ENCODE measurements at regions not wholly inside any gene's neighbourhood (a gene's known extent, or its start where the extent isn't known, plus 50 kb on each side); places are given as distances from the start of the nearest gene placed in this dataset.

GRCh38 chr7:42991913-42992591 is 59.9 kb downstream of the MRPL32 start:
- TF ChIP-seq POLR2A (IDR thresholded peaks at IDR 0.05): no peak
- TF ChIP-seq CTCF (IDR thresholded peaks at IDR 0.05): no peak
